ENCODE measurements at regions not wholly inside any gene's neighbourhood (a gene's known extent, or its start where the extent isn't known, plus 50 kb on each side); places are given as distances from the start of the nearest gene placed in this dataset.

DNA sequence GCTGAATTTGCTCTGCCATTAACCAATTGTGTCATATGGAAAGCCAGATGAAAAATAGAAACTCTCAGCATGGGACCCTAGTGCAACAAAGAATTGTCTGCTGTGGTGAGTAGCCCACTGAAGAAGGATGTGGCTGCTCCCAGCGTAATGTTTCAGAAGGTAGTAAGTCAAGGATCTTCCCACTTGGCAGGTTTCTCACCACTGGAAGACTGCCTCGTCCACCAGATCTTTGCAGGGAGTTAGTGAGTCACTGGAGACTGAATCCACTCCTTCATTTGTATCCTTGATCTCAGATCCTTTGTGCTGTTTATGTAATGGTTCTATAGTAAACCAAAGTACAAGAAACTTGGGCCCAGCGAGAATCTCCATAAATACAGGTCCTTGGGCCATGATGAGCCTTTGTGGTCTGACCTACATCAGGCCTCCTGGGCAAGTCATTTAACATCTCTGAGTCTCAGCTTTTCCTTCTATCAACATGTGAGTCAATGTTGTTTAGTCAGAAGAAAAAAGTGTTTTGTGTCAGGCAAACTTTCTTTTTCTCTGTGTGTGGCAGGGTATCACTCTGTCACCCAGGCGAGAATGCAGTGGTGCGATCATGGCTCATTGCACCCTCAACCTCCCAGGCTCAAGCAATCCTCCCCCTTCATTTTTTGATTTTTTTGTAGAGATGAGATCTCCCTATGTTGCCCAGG lies 78.0 kb upstream of the CCDC160 start:
- TF ChIP-seq, protein P1, sequence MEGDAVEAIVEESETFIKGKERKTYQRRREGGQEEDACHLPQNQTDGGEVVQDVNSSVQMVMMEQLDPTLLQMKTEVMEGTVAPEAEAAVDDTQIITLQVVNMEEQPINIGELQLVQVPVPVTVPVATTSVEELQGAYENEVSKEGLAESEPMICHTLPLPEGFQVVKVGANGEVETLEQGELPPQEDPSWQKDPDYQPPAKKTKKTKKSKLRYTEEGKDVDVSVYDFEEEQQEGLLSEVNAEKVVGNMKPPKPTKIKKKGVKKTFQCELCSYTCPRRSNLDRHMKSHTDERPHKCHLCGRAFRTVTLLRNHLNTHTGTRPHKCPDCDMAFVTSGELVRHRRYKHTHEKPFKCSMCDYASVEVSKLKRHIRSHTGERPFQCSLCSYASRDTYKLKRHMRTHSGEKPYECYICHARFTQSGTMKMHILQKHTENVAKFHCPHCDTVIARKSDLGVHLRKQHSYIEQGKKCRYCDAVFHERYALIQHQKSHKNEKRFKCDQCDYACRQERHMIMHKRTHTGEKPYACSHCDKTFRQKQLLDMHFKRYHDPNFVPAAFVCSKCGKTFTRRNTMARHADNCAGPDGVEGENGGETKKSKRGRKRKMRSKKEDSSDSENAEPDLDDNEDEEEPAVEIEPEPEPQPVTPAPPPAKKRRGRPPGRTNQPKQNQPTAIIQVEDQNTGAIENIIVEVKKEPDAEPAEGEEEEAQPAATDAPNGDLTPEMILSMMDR (conservative IDR thresholded peaks at IDR 0.05; ENCODE audit: low read length), result no peak
- no peak for TF ChIP-seq EZH2phosphoT487 (IDR thresholded peaks at IDR 0.05; ENCODE audit: borderline replicate concordance, low read depth, low read length)
